ENCODE measurements at regions not wholly inside any gene's neighbourhood (a gene's known extent, or its start where the extent isn't known, plus 50 kb on each side); places are given as distances from the start of the nearest gene placed in this dataset.

DNA sequence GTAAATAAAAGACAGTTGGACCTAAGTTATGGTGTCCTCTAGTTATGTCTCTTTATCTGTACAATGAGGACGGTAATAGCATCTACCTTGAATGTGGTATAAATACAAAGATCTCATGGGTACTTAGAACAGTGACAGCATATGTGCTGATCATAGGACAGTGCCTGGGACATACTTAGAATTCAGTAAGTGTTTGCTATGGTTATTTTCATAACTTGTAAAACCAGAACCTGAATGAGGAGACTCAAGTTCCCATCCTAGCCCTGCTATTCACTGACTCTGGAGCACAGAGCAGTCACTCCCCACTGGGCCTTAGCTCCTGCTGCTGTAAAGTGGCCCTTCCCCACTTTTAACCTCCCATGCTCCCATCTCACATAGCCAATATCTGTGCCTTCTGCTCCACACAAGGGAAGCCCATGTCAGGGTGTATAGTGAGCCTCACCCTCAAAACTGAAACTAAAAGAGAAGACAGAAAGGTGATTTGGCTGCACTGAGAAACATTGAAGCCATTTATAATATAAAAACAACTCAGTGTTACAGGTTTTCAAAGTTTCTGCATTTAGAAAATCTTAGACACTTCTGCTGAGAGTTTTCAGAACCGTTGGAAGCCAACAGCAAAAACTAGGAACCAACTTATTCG lies 225.4 kb upstream of the UBE2E2 start:
- DNase-seq, result no peak

DNA sequence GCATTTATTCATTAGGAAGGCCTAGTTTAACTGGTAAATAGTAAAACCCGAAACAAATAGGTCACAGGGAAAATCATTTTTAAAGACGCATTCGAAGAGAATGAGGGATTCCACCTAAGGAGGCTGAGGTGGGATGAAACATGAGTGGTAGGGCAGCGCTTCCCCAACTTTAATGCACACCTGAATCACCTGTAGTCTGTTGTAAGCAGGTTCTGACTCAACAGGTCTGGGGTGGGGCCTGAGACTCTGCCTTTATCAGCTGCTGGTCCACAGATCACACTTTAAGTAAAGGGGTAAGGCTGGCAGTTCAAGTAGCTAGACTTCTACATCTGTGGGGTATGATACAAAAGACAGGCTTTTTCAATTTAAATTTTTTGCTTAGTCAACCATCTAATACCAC lies 223.5 kb upstream of the UBE2E2 start:
- DNase-seq, result no peak

- no peak for DNase-seq
These were observed 222.8 kb upstream of the UBE2E2 start for GRCh38 chr3:22980346-22980745.

GRCh38 chr3:22981166-22981565 lies 222.0 kb upstream of the UBE2E2 start:
- no peak for DNase-seq

- no peak for DNase-seq
These were observed 221.3 kb upstream of the UBE2E2 start for GRCh38 chr3:22981861-22982260.

- DNase-seq, result no peak
These were observed 220.0 kb upstream of the UBE2E2 start for GRCh38 chr3:22982981-22983587.

DNA sequence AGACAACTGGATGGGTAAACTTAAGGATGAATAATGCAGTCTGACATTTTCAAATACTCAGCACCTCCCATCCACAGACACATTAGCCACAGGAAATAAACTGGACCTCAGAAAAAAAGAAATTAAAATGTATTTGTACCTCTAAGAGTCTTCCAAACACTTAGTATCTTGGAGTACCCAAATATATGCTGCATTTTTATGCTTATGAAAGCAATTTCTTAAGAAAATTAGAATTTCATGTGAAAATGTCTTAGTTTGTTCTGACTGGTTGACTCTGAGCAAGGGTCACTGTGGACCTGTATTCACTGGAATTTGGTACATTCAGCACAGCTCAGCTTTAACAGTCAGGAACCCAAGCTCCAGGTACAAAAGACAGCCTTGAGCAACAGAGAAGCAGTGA lies 216.2 kb upstream of the UBE2E2 start:
- no peak for DNase-seq

- no peak for DNase-seq
These were observed 214.6 kb upstream of the UBE2E2 start for GRCh38 chr3:22988566-22988965.

DNA sequence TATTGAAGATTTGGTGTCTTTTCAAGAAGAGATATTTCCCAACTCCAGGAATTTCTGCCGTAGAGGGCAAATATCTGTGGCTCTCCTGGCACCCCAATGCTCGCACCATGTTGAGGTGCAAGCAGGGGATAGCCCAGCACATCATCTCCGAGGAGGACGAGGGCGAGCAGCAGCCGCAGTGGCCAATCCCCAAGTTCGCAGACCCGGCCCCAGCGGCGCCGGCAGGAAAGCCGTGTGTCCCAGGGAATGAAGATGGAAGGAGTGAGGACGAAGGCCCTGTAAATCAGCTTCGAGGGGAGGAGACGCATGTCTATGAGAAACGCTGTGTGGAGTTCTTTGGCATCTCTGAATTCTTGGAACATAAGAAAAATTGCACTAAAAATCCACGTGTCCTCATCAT lies 213.4 kb upstream of the UBE2E2 start:
- DNase-seq, result no peak

- no peak for DNase-seq
These were observed 212.6 kb upstream of the UBE2E2 start for GRCh38 chr3:22990291-22991200.

GRCh38 chr3:22994781-22995180 lies 208.3 kb upstream of the UBE2E2 start:
- no peak for DNase-seq

GRCh38 chr3:22996920-22997571 lies 206.1 kb upstream of the UBE2E2 start:
- DNase-seq, result no peak

- no peak for DNase-seq
These were observed 202.8 kb upstream of the UBE2E2 start for GRCh38 chr3:23000371-23000770.

DNA sequence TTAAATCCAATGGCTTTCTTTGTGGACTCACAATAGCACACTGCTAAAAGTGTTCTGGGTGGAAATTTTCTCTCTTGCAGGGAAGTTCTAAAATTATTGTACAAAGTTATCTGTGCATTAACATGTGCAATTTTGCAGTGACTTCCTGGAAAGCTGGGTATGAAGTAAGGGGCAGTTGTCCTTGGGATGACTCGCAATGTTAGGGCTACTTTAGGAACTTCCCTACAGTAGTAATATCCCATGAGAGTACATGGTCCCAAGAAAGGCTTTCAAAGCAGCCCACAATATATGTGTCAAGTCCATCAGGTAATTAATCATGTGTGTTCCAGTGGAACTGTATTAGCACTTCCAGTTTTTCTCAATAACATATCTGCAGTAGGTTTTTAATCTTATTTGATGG lies 201.0 kb upstream of the UBE2E2 start:
- no peak for DNase-seq

DNA sequence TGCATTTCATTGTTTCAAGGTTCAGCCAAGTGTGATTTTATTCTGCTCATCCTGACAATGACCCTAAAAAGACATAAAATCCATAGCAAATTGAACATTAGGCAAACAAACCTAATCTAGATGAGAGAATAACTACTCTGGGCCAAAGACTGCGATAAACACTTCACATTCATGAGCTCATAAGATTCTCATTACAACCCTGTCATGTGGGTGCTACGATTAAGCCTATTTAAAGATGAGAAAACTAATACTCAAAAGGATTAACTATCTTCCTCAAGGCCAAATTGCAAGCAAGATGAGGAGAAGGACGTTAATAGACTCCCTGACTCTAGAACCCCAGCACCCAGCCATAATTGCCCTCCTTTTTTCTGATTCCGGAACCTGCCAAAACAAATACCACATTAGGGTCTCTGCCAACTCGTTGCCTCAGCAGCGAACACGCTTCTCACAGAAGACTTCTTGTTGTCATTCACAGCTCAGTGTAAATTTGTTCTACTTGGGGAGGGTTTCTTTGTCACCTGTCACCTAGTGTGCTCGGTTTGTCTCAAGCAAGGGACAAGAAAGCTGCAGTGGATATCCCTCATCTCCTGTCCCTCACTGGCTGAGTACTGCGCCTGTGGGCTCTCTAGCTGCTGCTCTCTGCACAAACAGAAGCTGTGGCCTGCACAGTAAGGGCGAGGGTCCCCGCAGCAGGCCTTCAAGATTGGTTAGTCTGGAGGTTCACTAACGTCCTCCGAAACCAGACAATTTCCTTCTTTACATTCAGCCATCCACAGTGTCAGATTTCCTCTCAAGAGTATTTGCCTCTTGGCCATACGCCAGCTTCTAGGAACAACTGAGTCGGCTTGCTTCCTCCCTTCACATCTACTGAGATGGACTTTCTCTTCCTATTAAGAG lies 200.0 kb upstream of the UBE2E2 start:
- peak; percentile 2 for DNase-seq

DNA sequence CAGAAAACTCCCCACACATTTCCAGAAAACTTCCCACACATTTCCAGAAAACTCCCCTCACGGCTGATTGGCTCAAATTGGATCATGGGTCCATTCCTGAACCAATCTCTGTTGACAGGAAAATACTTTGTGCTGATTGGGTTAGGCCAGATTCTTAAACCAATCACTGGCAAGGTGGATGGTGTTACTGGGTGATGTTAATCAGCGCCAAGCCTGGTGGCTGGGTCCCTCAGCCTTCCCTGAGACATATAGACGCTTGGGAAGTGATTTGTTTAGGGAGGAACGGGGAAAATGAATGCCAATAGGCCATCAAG lies 199.4 kb upstream of the UBE2E2 start:
- no peak for DNase-seq

GRCh38 chr3:23004971-23005370 lies 198.2 kb upstream of the UBE2E2 start:
- DNase-seq, result no peak

- DNase-seq, result no peak
These were observed 185.3 kb upstream of the UBE2E2 start for GRCh38 chr3:23017801-23018200.

DNA sequence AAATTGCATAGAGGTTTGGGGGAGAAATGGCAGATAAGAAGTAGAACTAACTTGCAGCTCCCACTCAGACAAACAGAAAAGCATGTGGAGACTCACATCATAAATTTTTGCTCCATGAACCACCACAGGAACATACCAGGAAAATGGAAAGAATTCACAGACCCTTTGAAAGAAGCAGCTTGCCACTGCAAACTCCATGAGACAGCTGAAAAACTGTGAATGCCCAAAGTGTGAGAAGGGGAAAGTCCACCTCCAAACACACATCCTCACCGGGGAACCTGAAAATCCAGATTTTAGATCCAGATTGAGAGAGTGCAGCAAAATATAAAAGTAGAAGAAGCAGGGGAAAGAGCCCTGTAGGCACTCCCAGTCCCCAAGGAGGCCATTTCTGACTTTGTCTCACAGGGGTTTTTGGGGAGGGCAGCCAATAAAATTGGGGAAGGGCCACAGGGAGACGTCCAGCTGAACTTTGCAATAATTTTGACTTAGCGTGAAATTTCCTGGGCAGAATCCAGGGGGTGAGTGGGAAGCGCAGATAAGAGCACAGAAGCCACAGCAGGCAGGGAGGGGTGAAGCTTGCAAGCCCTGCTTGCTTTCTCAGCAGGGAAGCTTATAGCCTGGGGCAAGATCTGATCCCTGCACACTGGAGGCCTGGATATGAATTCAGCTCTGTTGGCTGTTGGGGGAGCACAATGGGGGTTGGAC lies 183.4 kb upstream of the UBE2E2 start:
- DNase-seq, result no peak

GRCh38 chr3:23028294-23028693 lies 174.8 kb upstream of the UBE2E2 start:
- DNase-seq, result no peak

- no peak for DNase-seq
These were observed 174.1 kb upstream of the UBE2E2 start for GRCh38 chr3:23029001-23029400.
